Gastroesophageal sphincter (tissue), 4 donors: ENCODE measurements at regions not wholly inside any gene's neighbourhood (a gene's known extent, or its start where the extent isn't known, plus 50 kb on each side); places are given as distances from the start of the nearest gene placed in this dataset.

ENCODE experiments used
- ATAC-seq: fragments of 150-250 bp; one replicate; pipeline ENCODE4 v1.9.1; 2016; ENCODE audit warnings: mild to moderate bottlenecking, moderate library complexity
- H3K27ac ChIP-seq, 4 donors: fragments of 200-600 bp; sonication (generic) in 3 of 4; 1 replicate in 3 of 4; 2 replicates in 1 of 4; pipeline ENCODE4 v1.5.1; 2016 to 2019
- H3K27me3 ChIP-seq: fragments of 200-600 bp; sonication (generic); one replicate; pipeline ENCODE4 v1.5.1; 2019
- H3K36me3 ChIP-seq, 2 donors: fragments of 200-600 bp; sonication (generic); one replicate each; pipeline ENCODE4 v1.5.1; 2019; ENCODE audit warnings: control low read depth in 1 of 2
- H3K4me1 ChIP-seq, 3 donors: fragments of 200-600 bp; sonication (generic); 1 replicate in 2 of 3; 2 replicates in 1 of 3; pipeline ENCODE4 v1.5.1; 2016 to 2019; ENCODE audit warnings: control low read depth in 2 of 3
- H3K4me3 ChIP-seq, 2 donors: fragments of 200-600 bp; sonication (generic); one replicate each; pipeline ENCODE4 v1.5.1; 2019; ENCODE audit warnings: mild to moderate bottlenecking in 1 of 2, moderate library complexity in 1 of 2
- H3K9me3 ChIP-seq, 3 donors: fragments of 200-600 bp; sonication (generic); one replicate each; pipeline ENCODE4 v1.5.1; 2017 to 2019; ENCODE audit warnings: control low read depth in 2 of 3
- EP300 ChIP-seq: sonication (generic); formaldehyde crosslinking; IDR thresholded peaks from one replicate; pipeline ENCODE4 v1.6.1; 2017; ENCODE audit warnings: antibody characterized with exemption, mild to moderate bottlenecking
- POLR2A ChIP-seq, 2 donors: fragments of 450-650 bp; IDR thresholded peaks; one replicate each; pipeline ENCODE4 v1.6.1; 2017; ENCODE audit warnings: antibody characterized with exemption in 2 of 2, mild to moderate bottlenecking in 2 of 2, moderate library complexity in 1 of 2
- POLR2AphosphoS5 ChIP-seq: sonication (generic); formaldehyde crosslinking; IDR thresholded peaks from one replicate; pipeline ENCODE4 v1.6.1; 2017; ENCODE audit warnings: antibody characterized with exemption
- WGBS, 2 donors: methylation state at CpG; one replicate each; pipeline ENCODE4 v1.1.5; 2018; ENCODE audit warnings: low coverage in 1 of 2; 5-methylcytosine and 5-hydroxymethylcytosine counted together
- TF ChIP-seq, protein P1 (sequence below), 4 experiments: fragments of 200-600 bp in 2 of 4; fragments of 450-650 bp in 2 of 4; sonication (generic) in 1 of 4; IDR thresholded peaks; one replicate each; pipeline ENCODE4 v1.5.1; 2017 to 2019; ENCODE audit warnings: antibody characterized with exemption in 4 of 4, mild to moderate bottlenecking in 2 of 4, moderate library complexity in 2 of 4

DNA sequence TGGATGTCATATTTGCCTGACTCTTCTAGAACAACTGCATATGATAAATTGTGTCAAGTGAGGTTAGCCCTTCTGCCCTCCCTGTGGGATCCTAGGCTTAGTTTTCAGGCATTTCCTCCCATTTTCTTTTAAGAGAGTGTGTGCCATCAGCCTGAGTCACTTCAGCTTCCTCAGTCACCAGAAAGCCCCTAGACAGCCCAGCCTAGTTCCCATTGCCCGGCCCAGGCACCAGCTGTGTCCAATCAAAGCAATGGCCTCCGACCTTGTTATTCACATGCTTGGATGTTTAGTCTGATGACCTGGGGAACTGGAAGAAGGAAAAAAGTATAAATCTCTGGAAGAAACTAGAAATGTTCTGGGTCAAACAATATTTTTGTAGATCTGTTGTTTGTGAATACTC lies 221.9 kb upstream of the LRIG1 start:
- Histone ChIP-seq H3K4me1 (peaks cover 0 to 26% (median 3%) of the 10 kb centered on the region in 3 donors), H3K27me3 (no peaks in the 10 kb centered on the region), H3K4me3 (no peak overlapping the region), H3K9me3 (no peaks in the 10 kb centered on the region), H3K27ac (peak overlapping the region in 3 of 4 donors; percentile 9 to 75 (median 39)), H3K36me3 (no peaks in the 10 kb centered on the region)
- 17 to 40% methylated on average over 1 to 2 of the region's 2 CpGs for WGBS, 2 donors
- ATAC-seq = peak; percentile 88
- TF ChIP-seq POLR2AphosphoS5 (peak; percentile 71), POLR2A (IDR thresholded peaks at IDR 0.05) (no peak)

DNA sequence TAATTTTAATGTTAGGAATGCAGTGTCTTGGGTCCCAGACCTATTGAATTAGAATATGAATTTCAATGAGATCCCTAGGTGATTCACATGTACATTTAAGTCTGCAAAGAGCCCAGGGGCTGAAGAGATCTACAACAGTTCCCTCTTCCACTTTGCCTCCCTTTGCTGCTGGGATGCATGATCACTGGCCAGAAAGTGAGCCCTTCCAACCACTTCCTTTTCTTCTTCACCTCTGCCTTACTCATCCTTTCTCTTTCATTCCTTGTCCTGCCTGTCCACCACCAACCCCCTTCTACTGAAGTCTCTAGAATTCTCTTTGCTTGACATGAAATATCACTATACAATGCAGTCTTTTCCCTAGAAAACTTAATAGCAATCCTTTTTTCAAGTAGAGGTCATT lies 222.4 kb upstream of the LRIG1 start:
- no peak for TF ChIP-seq POLR2A (IDR thresholded peaks at IDR 0.05)
- TF ChIP-seq, protein P1, sequence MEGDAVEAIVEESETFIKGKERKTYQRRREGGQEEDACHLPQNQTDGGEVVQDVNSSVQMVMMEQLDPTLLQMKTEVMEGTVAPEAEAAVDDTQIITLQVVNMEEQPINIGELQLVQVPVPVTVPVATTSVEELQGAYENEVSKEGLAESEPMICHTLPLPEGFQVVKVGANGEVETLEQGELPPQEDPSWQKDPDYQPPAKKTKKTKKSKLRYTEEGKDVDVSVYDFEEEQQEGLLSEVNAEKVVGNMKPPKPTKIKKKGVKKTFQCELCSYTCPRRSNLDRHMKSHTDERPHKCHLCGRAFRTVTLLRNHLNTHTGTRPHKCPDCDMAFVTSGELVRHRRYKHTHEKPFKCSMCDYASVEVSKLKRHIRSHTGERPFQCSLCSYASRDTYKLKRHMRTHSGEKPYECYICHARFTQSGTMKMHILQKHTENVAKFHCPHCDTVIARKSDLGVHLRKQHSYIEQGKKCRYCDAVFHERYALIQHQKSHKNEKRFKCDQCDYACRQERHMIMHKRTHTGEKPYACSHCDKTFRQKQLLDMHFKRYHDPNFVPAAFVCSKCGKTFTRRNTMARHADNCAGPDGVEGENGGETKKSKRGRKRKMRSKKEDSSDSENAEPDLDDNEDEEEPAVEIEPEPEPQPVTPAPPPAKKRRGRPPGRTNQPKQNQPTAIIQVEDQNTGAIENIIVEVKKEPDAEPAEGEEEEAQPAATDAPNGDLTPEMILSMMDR (IDR thresholded peaks at IDR 0.05) = no peak
- TF ChIP-seq EP300 = no peak
- no peak overlapping the region for H3K4me3 ChIP-seq
- H3K4me1 ChIP-seq = peaks cover 0 to 26% (median 3%) of the 10 kb centered on the region in 3 donors
- H3K27ac ChIP-seq = peak overlapping the region in 2 of 4 donors; percentile 39 to 58
- H3K9me3 ChIP-seq = no peaks in the 10 kb centered on the region
- no peaks in the 10 kb centered on the region for H3K27me3 ChIP-seq
- no peak for ATAC-seq
- no peaks in the 10 kb centered on the region for H3K36me3 ChIP-seq

DNA sequence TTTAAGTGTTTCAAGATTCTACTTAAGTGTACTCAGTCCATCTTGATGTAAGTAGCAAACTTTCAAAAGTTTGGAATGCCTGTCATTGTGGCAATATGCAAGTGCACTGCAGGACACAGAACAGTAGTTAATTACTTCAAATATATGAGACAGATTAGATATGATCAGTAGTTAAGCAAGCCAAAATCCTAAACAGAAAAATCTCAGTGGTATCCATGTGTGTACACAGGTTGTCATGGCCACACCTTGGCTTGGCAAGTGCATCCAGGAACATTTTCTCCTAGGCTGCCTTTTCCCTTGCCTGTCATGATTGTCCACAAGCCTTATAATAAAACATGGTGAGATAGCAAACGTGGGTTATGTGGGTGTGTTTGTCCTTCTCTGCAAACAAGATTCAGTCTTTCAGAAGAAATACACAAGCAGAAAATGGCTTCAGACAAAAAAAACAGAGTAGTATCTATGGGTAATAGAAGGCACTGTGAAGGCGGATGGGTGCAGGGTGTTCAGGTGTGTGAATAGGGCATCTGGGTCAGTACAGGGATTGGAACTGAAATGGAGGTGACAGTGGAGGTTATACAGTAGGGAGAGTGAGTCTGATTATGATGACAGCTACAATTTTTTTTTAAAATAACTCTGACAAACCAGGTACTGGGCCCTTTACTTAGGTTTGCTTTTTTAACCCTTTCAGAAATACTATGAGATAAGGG lies 229.0 kb upstream of the LRIG1 start:
- H3K4me3 ChIP-seq = no peak overlapping the region
- no peaks in the 10 kb centered on the region for H3K4me1 ChIP-seq
- no peaks in the 10 kb centered on the region for H3K27me3 ChIP-seq
- H3K27ac ChIP-seq = peak overlapping the region in 2 of 4 donors; percentile 14 to 42
- TF ChIP-seq EP300 (no peak), POLR2AphosphoS5 (no peak), POLR2A (IDR thresholded peaks at IDR 0.05) (no peak)
- TF ChIP-seq, protein P1 (IDR thresholded peaks at IDR 0.05) = no peak
- H3K9me3 ChIP-seq = no peaks in the 10 kb centered on the region
- no peak for ATAC-seq
- WGBS, 2 donors = 55 to 67% methylated on average over 1 to 2 of the region's 2 CpGs
- H3K36me3 ChIP-seq = no peaks in the 10 kb centered on the region

DNA sequence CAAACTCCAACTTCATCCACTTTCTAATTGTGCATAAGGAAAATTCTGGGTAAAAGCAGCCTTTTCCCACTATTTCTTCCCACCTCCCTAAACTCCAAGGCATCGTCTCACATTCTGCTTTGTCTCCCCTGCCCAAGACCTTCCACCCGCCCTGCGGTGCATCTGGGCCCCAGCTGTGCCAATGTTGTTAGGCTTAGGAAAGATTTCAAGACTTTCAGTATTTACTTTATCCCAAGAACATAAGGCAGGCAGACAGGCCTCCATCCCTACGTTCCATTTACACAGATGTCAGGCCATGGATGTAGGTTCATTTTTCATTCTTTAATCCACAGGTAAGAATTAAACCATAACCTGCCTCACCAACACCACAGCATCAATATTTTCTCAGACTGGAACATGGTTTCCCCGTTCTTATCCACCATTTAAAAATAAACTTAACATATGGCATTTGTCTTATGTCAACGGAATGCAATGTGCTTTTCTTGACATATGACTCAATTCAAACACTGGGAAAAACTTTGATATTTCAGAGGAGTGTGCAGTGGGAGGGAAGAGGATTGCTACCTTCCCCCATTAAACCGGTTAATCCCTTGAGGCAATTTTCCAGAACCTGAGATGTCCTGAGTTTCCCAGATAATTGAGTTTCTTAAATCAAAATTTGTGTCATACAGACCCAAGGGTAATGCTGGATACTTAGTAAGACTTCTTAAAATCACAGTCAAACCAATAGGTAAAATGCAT lies 238.0 kb upstream of the LRIG1 start:
- no peaks in the 10 kb centered on the region for H3K9me3 ChIP-seq
- H3K27ac ChIP-seq = peak overlapping the region in 3 of 4 donors; percentile 15 to 55 (median 41)
- peaks cover 0 to 15% (median 7%) of the 10 kb centered on the region in 3 donors for H3K4me1 ChIP-seq
- no peak overlapping the region for H3K4me3 ChIP-seq
- H3K27me3 ChIP-seq = no peaks in the 10 kb centered on the region
- TF ChIP-seq, protein P1 (IDR thresholded peaks at IDR 0.05) = no peak
- TF ChIP-seq POLR2AphosphoS5 = no peak
- TF ChIP-seq EP300 = no peak
- no peak for TF ChIP-seq POLR2A (IDR thresholded peaks at IDR 0.05)
- no peaks in the 10 kb centered on the region for H3K36me3 ChIP-seq
- no peak for ATAC-seq
- 33 to 65% methylated on average over 2 to 7 of the region's 7 CpGs for WGBS, 2 donors

DNA sequence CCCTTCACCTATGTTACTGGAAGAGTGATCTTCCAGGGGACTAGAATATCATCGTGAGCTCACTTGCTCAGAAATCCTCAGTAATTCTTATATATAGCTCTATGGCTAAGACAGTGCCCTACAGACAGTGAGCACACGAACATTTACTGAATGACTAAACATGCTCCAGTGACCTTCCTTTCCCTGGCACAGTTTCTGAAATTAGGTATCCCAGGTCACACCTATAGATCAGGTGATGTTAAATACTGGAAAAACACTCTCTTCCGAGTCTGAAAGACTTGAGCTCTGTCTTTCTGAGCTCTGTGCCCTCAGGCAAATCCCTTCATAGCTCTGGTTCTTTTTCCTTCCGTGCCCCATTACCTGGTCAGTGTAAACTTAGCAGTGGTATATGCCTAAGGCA lies 239.4 kb upstream of the LRIG1 start:
- H3K36me3 ChIP-seq = no peaks in the 10 kb centered on the region
- no peaks in the 10 kb centered on the region for H3K9me3 ChIP-seq
- H3K4me3 ChIP-seq = no peak overlapping the region
- no peaks in the 10 kb centered on the region for H3K27me3 ChIP-seq
- ATAC-seq = no peak
- H3K27ac ChIP-seq = no peak overlapping the region
- TF ChIP-seq, protein P1 (IDR thresholded peaks at IDR 0.05) = no peak
- TF ChIP-seq POLR2A (IDR thresholded peaks at IDR 0.05) (no peak), EP300 (no peak), POLR2AphosphoS5 (no peak)
- WGBS, 2 donors = 88 to 92% methylated on average over 3 to 4 of the region's 4 CpGs
- H3K4me1 ChIP-seq = peaks cover 0 to 15% (median 7%) of the 10 kb centered on the region in 3 donors
